GM21528 (cell line): ENCODE measurements at regions not wholly inside any gene's neighbourhood (a gene's known extent, or its start where the extent isn't known, plus 50 kb on each side); places are given as distances from the start of the nearest gene placed in this dataset.
"Not testable (repeated sequence)": the region's sequence is repeated elsewhere in the genome, so short reads cannot be mapped to it uniquely, and the experiment has no call there.

Source experiments
- ATAC-seq: cut with Tn5 transposase; IDR thresholded peaks from one replicate; pipeline ENCODE4 v1.9.1; 2021; ENCODE audit warnings: mild to moderate bottlenecking, moderate library complexity; ENCODE audit not compliant: unreplicated experiment, low FRiP score

GRCh38 chr9:82810915-82811314 lies 252.0 kb downstream of the RASEF start:
- ATAC-seq = no peak

GRCh38 chr9:82819260-82819659 lies 243.7 kb downstream of the RASEF start:
- ATAC-seq = no peak

- no peak for ATAC-seq
These were observed 242.8 kb downstream of the RASEF start for GRCh38 chr9:82820186-82820585.

GRCh38 chr9:82829818-82830217 lies 233.1 kb downstream of the RASEF start:
- no peak for ATAC-seq

- ATAC-seq = no peak
These were observed 197.4 kb downstream of the RASEF start for GRCh38 chr9:82865524-82865923.

GRCh38 chr9:82880336-82881050 lies 182.4 kb downstream of the RASEF start:
- ATAC-seq = no peak

- ATAC-seq = no peak
These were observed 180.8 kb downstream of the RASEF start for GRCh38 chr9:82882138-82882537.

- ATAC-seq = no peak
These were observed 180.2 kb downstream of the RASEF start for GRCh38 chr9:82882748-82883147.

GRCh38 chr9:82883436-82883835 lies 179.5 kb downstream of the RASEF start:
- ATAC-seq = no peak

GRCh38 chr9:82883974-82884373 lies 179.0 kb downstream of the RASEF start:
- ATAC-seq = not testable (repeated sequence)

- no peak for ATAC-seq
These were observed 172.5 kb downstream of the RASEF start for GRCh38 chr9:82890401-82890800.

- no peak for ATAC-seq
These were observed 172.1 kb downstream of the RASEF start for GRCh38 chr9:82890865-82891264.

GRCh38 chr9:82891321-82891720 lies 171.6 kb downstream of the RASEF start:
- ATAC-seq = no peak

- ATAC-seq = no peak
These were observed 169.4 kb downstream of the RASEF start for GRCh38 chr9:82893549-82893948.

- ATAC-seq = no peak
These were observed 168.4 kb downstream of the RASEF start for GRCh38 chr9:82894548-82894947.

GRCh38 chr9:82894961-82895821 lies 167.8 kb downstream of the RASEF start:
- ATAC-seq = no peak

GRCh38 chr9:82895822-82896110 lies 167.2 kb downstream of the RASEF start:
- no peak for ATAC-seq

- no peak for ATAC-seq
These were observed 159.4 kb downstream of the RASEF start for GRCh38 chr9:82903503-82903902.

GRCh38 chr9:82911996-82912395 lies 150.9 kb downstream of the RASEF start:
- no peak for ATAC-seq

- ATAC-seq = no peak
These were observed 150.3 kb downstream of the RASEF start for GRCh38 chr9:82912645-82913044.

GRCh38 chr9:82916238-82916637 lies 146.7 kb downstream of the RASEF start:
- not testable (repeated sequence) for ATAC-seq

GRCh38 chr9:82920154-82920553 lies 142.8 kb downstream of the RASEF start:
- ATAC-seq = no peak
